Activated CD8-positive, alpha-beta memory T cell treated with anti-CD3 and anti-CD28 coated beads for 1 hour (primary cell): ENCODE measurements at regions not wholly inside any gene's neighbourhood (a gene's known extent, or its start where the extent isn't known, plus 50 kb on each side); places are given as distances from the start of the nearest gene placed in this dataset.
"Not testable (repeated sequence)": the region's sequence is repeated elsewhere in the genome, so short reads cannot be mapped to it uniquely, and the experiment has no call there.

ENCODE experiments used
- DNase-seq, 2 donors: peaks; one replicate each; pipeline ENCODE4 v3.0.0-alpha.2; 2020; ENCODE audit warnings: low read depth in 1 of 2; ENCODE audit errors: extremely low read depth in 1 of 2

GRCh38 chr11:134736251-134736947, 324.4 kb upstream of the B3GAT1 start:
- no peak for DNase-seq

GRCh38 chr11:134734894-134735293, 322.9 kb upstream of the B3GAT1 start:
- DNase-seq = no peak

- DNase-seq = no peak
These were observed 322.3 kb upstream of the B3GAT1 start for GRCh38 chr11:134734141-134734845.

- no peak for DNase-seq
These were observed 321.6 kb upstream of the B3GAT1 start for GRCh38 chr11:134733646-134734045.

- DNase-seq = no peak
These were observed 319.3 kb upstream of the B3GAT1 start for GRCh38 chr11:134731213-134731961.

GRCh38 chr11:134730561-134731212, 318.6 kb upstream of the B3GAT1 start:
- DNase-seq = no peak

- no peak for DNase-seq
These were observed 318.1 kb upstream of the B3GAT1 start for GRCh38 chr11:134730101-134730500.

- no peak for DNase-seq
These were observed 316.1 kb upstream of the B3GAT1 start for GRCh38 chr11:134728186-134728585.

- DNase-seq = no peak
These were observed 315.6 kb upstream of the B3GAT1 start for GRCh38 chr11:134727636-134728035.

GRCh38 chr11:134727204-134727603, 315.2 kb upstream of the B3GAT1 start:
- DNase-seq = no peak

- no peak for DNase-seq
These were observed 313.9 kb upstream of the B3GAT1 start for GRCh38 chr11:134725716-134726639.

GRCh38 chr11:134725211-134725610, 313.2 kb upstream of the B3GAT1 start:
- no peak for DNase-seq

GRCh38 chr11:134724779-134725140, 312.7 kb upstream of the B3GAT1 start:
- no peak for DNase-seq

GRCh38 chr11:134724106-134724778, 312.2 kb upstream of the B3GAT1 start:
- DNase-seq = no peak

GRCh38 chr11:134720691-134721070, 308.6 kb upstream of the B3GAT1 start:
- DNase-seq = not testable (repeated sequence)

- not testable (repeated sequence) for DNase-seq
These were observed 308.1 kb upstream of the B3GAT1 start for GRCh38 chr11:134719940-134720690.

- no peak for DNase-seq
These were observed 307.4 kb upstream of the B3GAT1 start for GRCh38 chr11:134719397-134719796.

- DNase-seq = no peak
These were observed 304.5 kb upstream of the B3GAT1 start for GRCh38 chr11:134716582-134716981.

- DNase-seq = no peak
These were observed 302.1 kb upstream of the B3GAT1 start for GRCh38 chr11:134714021-134714656.
